GF-D8 (cell line): ENCODE measurements at regions not wholly inside any gene's neighbourhood (a gene's known extent, or its start where the extent isn't known, plus 50 kb on each side); places are given as distances from the start of the nearest gene placed in this dataset.
A peak's percentile ranks its signal among the peaks of the same experiment; 100 is the strongest.
"Not testable (repeated sequence)": the region's sequence is repeated elsewhere in the genome, so short reads cannot be mapped to it uniquely, and the experiment has no call there.

Source experiments
- DNase-seq: peaks from one replicate; lab custom pipeline; 2025; lab: John Stamatoyannopoulos, UW

- peak; percentile 20 for DNase-seq
These were observed 72.2 kb downstream of the SERINC2 start for GRCh38 chr1:31485166-31485565.

GRCh38 chr1:31487143-31487542, 74.1 kb downstream of the SERINC2 start:
- no peak for DNase-seq

GRCh38 chr1:31487721-31488293, 74.8 kb downstream of the SERINC2 start:
- no peak for DNase-seq

GRCh38 chr1:31488528-31488927, 75.5 kb downstream of the SERINC2 start:
- no peak for DNase-seq

- not testable (repeated sequence) for DNase-seq
These were observed 76.6 kb downstream of the SERINC2 start for GRCh38 chr1:31489575-31489974.

GRCh38 chr1:31490596-31490995, 77.6 kb downstream of the SERINC2 start:
- DNase-seq = not testable (repeated sequence)

- not testable (repeated sequence) for DNase-seq
These were observed 81.0 kb upstream of the TINAGL1 start for GRCh38 chr1:31495351-31495750.

GRCh38 chr1:31495770-31496169, 80.5 kb upstream of the TINAGL1 start:
- not testable (repeated sequence) for DNase-seq

GRCh38 chr1:31497601-31498000, 78.7 kb upstream of the TINAGL1 start:
- no peak for DNase-seq

GRCh38 chr1:31498376-31499040, 77.8 kb upstream of the TINAGL1 start:
- DNase-seq = no peak

- DNase-seq = no peak
These were observed 74.8 kb upstream of the TINAGL1 start for GRCh38 chr1:31501505-31501904.

- no peak for DNase-seq
These were observed 74.1 kb upstream of the TINAGL1 start for GRCh38 chr1:31502253-31502652.

GRCh38 chr1:31502926-31503511, 73.3 kb upstream of the TINAGL1 start:
- DNase-seq = no peak

GRCh38 chr1:31503570-31503969, 72.7 kb upstream of the TINAGL1 start:
- no peak for DNase-seq

GRCh38 chr1:31504001-31504400, 72.3 kb upstream of the TINAGL1 start:
- DNase-seq = no peak

GRCh38 chr1:31505911-31506497, 70.3 kb upstream of the TINAGL1 start:
- DNase-seq = peak; percentile 93

- DNase-seq = no peak
These were observed 69.1 kb upstream of the TINAGL1 start for GRCh38 chr1:31507221-31507620.

GRCh38 chr1:31507676-31508530, 68.4 kb upstream of the TINAGL1 start:
- no peak for DNase-seq

- DNase-seq = no peak
These were observed 66.9 kb upstream of the TINAGL1 start for GRCh38 chr1:31509124-31510072.

- DNase-seq = no peak
These were observed 66.0 kb upstream of the TINAGL1 start for GRCh38 chr1:31510304-31510703.
